ENCODE measurements at regions not wholly inside any gene's neighbourhood (a gene's known extent, or its start where the extent isn't known, plus 50 kb on each side); places are given as distances from the start of the nearest gene placed in this dataset.

DNA sequence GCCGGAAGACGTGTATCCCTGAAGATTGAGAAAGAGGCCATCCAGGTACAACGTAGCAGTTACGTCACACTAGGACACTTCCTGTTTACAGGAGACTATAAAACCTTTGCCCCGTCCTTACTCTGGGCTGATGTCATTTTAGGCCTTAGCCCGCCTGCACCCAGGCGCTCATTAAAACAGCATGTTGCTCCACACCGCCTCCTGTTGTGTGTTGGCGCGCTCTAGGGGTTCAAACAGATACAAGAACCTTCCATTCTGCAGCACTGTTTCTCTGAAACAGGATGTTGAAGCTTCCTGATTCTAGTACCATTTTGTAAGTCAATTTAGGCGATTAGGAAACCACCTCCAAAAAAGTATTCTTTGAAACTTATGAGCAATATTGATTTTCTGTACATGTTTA, 722.1 kb downstream of the PCDH7 start:
- Mint-ChIP-seq H3K4me1 (ENCODE audit: low read depth) (no peaks in the 10 kb centered on the region), H3K36me3 (ENCODE audit: low read depth) (no peaks in the 10 kb centered on the region), H3K9me3 (peaks cover 21% of the 10 kb centered on the region), H3K27ac (no peak overlapping the region), H3K27me3 (ENCODE audit: insufficient read depth) (no peaks in the 10 kb centered on the region), H3K4me3 (no peak overlapping the region)
- no peak for DNase-seq
- TF ChIP-seq, protein P1, sequence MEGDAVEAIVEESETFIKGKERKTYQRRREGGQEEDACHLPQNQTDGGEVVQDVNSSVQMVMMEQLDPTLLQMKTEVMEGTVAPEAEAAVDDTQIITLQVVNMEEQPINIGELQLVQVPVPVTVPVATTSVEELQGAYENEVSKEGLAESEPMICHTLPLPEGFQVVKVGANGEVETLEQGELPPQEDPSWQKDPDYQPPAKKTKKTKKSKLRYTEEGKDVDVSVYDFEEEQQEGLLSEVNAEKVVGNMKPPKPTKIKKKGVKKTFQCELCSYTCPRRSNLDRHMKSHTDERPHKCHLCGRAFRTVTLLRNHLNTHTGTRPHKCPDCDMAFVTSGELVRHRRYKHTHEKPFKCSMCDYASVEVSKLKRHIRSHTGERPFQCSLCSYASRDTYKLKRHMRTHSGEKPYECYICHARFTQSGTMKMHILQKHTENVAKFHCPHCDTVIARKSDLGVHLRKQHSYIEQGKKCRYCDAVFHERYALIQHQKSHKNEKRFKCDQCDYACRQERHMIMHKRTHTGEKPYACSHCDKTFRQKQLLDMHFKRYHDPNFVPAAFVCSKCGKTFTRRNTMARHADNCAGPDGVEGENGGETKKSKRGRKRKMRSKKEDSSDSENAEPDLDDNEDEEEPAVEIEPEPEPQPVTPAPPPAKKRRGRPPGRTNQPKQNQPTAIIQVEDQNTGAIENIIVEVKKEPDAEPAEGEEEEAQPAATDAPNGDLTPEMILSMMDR (IDR thresholded peaks at IDR 0.05): no peak

DNA sequence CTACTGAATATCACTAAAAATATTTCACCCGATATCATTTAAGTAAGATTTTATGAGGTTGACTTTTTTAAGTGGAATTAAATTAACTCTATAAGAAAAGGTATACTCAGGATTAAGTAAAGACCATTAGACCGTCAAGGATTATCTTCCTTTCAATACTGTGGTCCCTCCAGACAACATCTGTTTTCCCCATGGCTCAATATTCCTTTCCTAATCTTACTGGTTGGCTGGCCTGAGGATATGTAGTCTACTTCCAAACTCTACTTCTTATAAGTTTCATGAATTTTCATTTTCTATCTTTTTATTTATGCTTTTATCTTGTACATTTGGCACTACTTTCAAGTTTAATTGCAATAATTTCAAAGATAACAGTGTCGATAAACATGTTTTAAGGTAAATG, 725.4 kb downstream of the PCDH7 start:
- no peak for DNase-seq
- H3K4me3 Mint-ChIP-seq: no peak overlapping the region
- TF ChIP-seq, protein P1 (IDR thresholded peaks at IDR 0.05): no peak
- H3K27ac Mint-ChIP-seq: no peak overlapping the region
- no peaks in the 10 kb centered on the region for H3K27me3 Mint-ChIP-seq (ENCODE audit: insufficient read depth)
- no peaks in the 10 kb centered on the region for H3K4me1 Mint-ChIP-seq (ENCODE audit: low read depth)
- peaks cover 21% of the 10 kb centered on the region for H3K9me3 Mint-ChIP-seq
- no peaks in the 10 kb centered on the region for H3K36me3 Mint-ChIP-seq (ENCODE audit: low read depth)

DNA sequence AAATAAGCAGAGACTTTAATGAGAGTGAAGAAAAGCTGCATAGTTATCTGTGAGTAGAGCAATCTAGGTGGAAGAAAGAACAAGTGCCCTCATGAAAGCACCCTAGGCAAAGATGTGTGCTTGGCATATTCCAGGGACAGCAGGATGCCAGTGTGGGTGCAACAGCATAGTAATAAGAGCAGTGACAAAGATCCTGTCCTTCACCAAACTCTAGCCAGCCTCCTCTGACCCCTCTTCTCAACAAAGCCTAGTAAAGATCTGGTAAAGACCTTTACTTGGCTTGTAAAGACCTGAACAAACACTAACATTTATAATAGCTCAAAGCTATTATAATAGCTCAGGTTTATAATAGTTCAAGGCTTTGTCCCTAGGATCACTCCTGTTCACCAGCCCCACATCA, 735.4 kb downstream of the PCDH7 start:
- Mint-ChIP-seq H3K4me1 (ENCODE audit: low read depth) (no peaks in the 10 kb centered on the region), H3K9me3 (peaks cover 20% of the 10 kb centered on the region), H3K4me3 (no peak overlapping the region), H3K27me3 (ENCODE audit: insufficient read depth) (no peaks in the 10 kb centered on the region), H3K36me3 (ENCODE audit: low read depth) (no peaks in the 10 kb centered on the region), H3K27ac (no peak overlapping the region)
- TF ChIP-seq, protein P1 (IDR thresholded peaks at IDR 0.05): no peak
- DNase-seq: no peak

DNA sequence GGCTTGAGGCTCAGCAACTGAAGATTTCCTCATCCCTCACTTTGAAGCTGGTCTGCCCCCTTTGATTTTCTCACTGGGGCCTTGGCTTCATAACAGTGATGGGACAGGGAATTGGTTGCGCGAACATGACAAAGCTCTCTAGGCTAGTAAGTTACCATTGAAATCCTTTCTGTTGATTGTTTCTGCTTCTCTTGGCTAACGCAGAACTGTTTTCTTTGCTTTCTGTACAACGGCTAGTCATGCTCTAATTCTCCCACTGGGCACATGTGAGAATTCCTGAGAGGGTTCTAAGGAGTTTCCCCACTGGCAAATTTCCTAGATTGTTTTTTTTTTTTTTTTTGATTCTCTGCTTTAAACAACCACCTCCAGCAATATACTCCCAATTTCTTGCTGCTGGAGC, 738.6 kb downstream of the PCDH7 start:
- Mint-ChIP-seq H3K4me3 (no peak overlapping the region), H3K4me1 (ENCODE audit: low read depth) (no peaks in the 10 kb centered on the region), H3K9me3 (peaks cover 23% of the 10 kb centered on the region), H3K27me3 (ENCODE audit: insufficient read depth) (no peaks in the 10 kb centered on the region), H3K36me3 (ENCODE audit: low read depth) (no peaks in the 10 kb centered on the region), H3K27ac (no peak overlapping the region)
- TF ChIP-seq, protein P1 (IDR thresholded peaks at IDR 0.05): no peak
- DNase-seq: no peak

DNA sequence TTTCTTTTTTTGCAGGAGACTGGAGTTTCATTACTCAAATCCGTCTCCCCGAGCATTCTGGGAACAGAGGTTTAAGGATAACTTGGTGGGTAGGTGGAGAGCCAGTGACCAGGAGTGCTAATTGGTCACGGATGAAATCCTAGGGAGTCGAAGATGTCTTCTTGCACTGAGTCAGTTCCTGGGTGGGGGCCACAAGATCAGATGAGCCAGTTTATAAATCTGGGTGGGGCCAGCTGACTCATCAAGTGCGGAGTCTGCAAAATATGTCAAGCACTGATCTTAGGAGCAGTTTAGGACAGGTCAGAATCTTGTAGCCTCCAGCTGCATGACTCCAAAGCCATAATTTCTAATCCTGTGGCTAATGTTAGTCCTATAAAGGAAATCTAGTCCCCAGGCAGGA, 741.3 kb downstream of the PCDH7 start:
- H3K9me3 Mint-ChIP-seq: peaks cover 32% of the 10 kb centered on the region
- H3K4me3 Mint-ChIP-seq: no peak overlapping the region
- H3K4me1 Mint-ChIP-seq (ENCODE audit: low read depth): no peaks in the 10 kb centered on the region
- no peaks in the 10 kb centered on the region for H3K36me3 Mint-ChIP-seq (ENCODE audit: low read depth)
- TF ChIP-seq, protein P1 (IDR thresholded peaks at IDR 0.05): no peak
- no peak for DNase-seq
- H3K27ac Mint-ChIP-seq: no peak overlapping the region
- H3K27me3 Mint-ChIP-seq (ENCODE audit: insufficient read depth): no peaks in the 10 kb centered on the region

DNA sequence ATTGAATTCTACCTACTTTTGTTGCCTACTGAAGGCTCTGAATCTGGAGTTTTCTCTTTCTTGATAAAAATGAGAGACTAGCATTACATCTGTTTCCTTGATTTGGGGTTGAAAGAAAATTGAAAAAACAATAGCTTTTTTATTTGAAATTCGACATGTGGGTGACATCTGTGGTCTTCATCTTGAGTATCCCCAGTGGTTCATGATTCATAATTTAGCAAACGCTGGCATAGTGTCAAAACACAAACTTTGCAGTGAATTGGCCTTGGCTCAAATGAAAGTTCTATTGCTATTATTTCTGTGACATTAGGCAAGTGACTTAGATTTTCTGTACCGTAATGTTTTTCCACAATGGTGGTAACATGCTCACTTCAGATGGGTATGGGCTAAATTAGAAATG, 747.6 kb downstream of the PCDH7 start:
- TF ChIP-seq, protein P1 (IDR thresholded peaks at IDR 0.05): no peak
- Mint-ChIP-seq H3K27me3 (ENCODE audit: insufficient read depth) (no peaks in the 10 kb centered on the region), H3K4me1 (ENCODE audit: low read depth) (no peaks in the 10 kb centered on the region), H3K9me3 (peaks cover 26% of the 10 kb centered on the region), H3K27ac (no peak overlapping the region), H3K36me3 (ENCODE audit: low read depth) (no peaks in the 10 kb centered on the region), H3K4me3 (no peak overlapping the region)
- no peak for DNase-seq

Measured in HFFc6 (cell line).